IPS-15b (cell line): ENCODE measurements at regions not wholly inside any gene's neighbourhood (a gene's known extent, or its start where the extent isn't known, plus 50 kb on each side); places are given as distances from the start of the nearest gene placed in this dataset.

Source experiments
- H3K27me3 ChIP-seq: one replicate; pipeline ENCODE4 v1.6.1; 2013; ENCODE audit warnings: low read length; ENCODE audit not compliant: control insufficient read depth, insufficient read depth
- H3K36me3 ChIP-seq: one replicate; pipeline ENCODE4 v1.6.1; 2013; ENCODE audit warnings: low read length; ENCODE audit not compliant: control insufficient read depth, insufficient read depth
- H3K4me1 ChIP-seq: one replicate; pipeline ENCODE4 v1.6.1; 2013; ENCODE audit warnings: mild to moderate bottlenecking, low read length; ENCODE audit not compliant: control insufficient read depth, insufficient read depth
- H3K4me3 ChIP-seq: one replicate; pipeline ENCODE4 v1.5.1; 2013; ENCODE audit warnings: low read depth, low read length
- H3K9ac ChIP-seq: one replicate; pipeline ENCODE4 v1.6.1; 2013; ENCODE audit warnings: low read depth, mild to moderate bottlenecking, low read length
- H3K9me3 ChIP-seq: one replicate; pipeline ENCODE4 v1.6.1; 2013; ENCODE audit warnings: mild to moderate bottlenecking, low read length; ENCODE audit not compliant: control insufficient read depth, insufficient read depth

DNA sequence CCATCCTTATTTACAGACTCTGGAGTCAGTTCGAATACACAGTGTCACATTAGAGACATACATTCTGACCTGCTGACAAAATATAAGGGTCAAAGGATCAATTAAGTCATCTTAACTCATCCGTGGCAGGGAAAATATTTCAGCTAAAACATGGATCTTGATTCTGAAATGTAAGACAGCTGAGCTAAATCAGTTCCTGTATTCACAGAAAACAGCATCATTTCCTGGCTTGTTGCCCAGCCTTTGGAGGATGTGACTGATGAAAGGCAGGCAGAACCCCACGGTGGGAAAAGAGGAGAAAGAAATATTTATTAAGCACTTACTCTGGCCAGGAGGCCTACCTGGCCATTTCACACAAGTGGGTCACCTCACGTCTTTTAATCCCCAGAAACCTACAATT lies 101.9 kb downstream of the GAS2L3 start:
- Histone ChIP-seq H3K36me3 (no peaks in the 10 kb centered on the region), H3K4me3 (no peak overlapping the region), H3K9me3 (no peaks in the 10 kb centered on the region), H3K9ac (no peak overlapping the region), H3K4me1 (no peaks in the 10 kb centered on the region), H3K27me3 (no peaks in the 10 kb centered on the region)

DNA sequence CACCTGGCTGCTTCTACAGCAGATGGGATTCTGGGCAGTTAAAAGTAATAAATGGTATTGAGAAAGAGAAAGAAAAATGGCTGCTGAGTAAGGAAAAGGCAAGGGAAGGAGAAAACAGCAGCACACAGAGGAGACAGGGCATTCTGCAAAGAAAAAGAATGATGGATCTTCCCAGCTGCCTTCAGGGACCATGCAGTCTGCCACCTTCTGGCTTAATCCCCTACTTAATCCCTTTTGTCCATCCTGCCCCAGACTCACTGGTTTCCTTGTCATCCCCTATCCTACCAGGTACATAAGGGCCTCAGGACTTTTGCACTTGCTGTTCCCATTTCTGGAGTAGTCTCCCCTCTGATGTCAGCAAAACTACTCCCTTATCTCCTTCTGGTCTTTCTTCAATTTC lies 107.6 kb downstream of the GAS2L3 start:
- Histone ChIP-seq H3K9ac (no peak overlapping the region), H3K36me3 (no peaks in the 10 kb centered on the region), H3K9me3 (peaks cover 14% of the 10 kb centered on the region), H3K4me3 (no peak overlapping the region), H3K27me3 (no peaks in the 10 kb centered on the region), H3K4me1 (no peaks in the 10 kb centered on the region)

DNA sequence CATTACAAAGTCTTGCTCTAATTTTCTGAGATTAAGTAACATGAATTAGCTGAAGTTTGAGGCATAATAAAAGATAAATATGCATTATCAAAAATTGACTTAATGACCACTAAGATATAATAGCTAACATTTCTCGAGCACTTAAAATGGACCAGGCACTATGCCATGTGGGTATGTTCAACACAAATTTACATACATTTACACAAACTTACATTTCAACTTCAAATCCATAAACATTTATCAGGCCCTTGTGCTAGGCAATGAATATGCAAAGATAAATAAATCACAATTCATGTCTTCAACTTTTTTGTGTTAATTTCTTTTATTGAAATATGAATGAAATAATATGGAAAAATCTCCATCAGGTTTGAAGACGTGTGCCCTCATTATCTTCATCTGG lies 108.7 kb downstream of the GAS2L3 start:
- H3K4me1 ChIP-seq = no peaks in the 10 kb centered on the region
- H3K36me3 ChIP-seq = no peaks in the 10 kb centered on the region
- no peak overlapping the region for H3K9ac ChIP-seq
- no peak overlapping the region for H3K4me3 ChIP-seq
- no peaks in the 10 kb centered on the region for H3K27me3 ChIP-seq
- peaks cover 14% of the 10 kb centered on the region for H3K9me3 ChIP-seq

DNA sequence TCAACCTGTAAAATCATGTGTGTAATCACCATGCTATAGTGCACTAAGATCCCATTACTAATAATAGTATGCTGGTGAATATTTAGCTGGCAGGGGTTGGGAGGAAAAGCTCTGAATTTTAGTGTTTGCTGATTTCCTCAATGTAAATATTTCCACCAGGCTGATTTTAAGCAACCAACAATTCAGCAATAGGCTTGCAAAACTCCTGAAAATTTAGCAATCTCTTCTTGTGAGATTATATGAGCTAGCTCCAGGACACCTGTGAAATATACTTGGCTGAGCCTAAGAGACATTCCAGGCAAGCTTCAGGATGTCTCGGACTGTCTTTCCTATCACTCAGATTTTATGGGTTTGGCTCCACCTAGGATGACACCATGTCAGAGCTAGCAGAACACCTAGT lies 106.9 kb upstream of the ANO4 start:
- Histone ChIP-seq H3K4me3 (no peak overlapping the region), H3K36me3 (no peaks in the 10 kb centered on the region), H3K27me3 (no peaks in the 10 kb centered on the region), H3K4me1 (no peaks in the 10 kb centered on the region), H3K9me3 (peaks cover 14% of the 10 kb centered on the region), H3K9ac (no peak overlapping the region)

DNA sequence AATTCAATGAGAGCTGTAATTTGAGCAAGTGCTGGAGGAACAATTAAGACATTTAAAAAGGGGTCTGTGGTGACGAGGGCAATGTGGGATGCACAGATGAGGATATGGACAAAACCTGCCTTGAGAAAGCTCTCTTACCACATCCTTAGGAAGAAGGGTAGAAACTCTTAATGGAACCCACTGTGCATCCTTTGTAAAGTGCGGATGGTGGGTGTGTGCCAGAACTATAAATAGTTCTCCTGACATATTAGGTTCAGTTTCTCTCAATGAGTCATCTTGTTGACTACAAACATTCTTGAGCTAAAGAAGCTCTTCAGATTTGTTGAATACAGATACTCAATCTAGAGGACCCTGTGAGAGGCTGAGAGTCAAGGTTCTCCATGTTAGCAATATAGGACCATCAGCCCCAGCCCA lies 106.1 kb upstream of the ANO4 start:
- H3K4me3 ChIP-seq = no peak overlapping the region

DNA sequence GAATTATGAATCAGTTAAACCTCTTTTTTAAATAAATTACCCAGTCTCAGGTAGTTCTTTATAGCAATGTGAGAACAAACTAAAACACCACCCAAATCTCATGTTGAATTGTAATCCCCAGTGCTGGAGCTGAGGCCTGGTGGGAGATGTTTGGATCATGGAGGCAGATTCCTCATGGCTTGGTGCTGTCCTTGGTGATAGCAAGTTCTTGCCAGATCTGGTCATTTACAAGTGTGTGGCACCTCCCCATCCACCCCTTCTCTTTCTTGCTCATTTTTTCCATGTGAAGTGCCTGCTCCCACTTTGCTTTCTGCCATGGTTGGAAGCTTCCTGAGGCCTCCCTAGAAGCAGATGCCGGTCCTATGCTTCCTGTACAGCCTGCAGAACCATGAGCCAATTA lies 102.1 kb upstream of the ANO4 start:
- no peak overlapping the region for H3K9ac ChIP-seq
- H3K9me3 ChIP-seq = no peaks in the 10 kb centered on the region
- H3K4me3 ChIP-seq = no peak overlapping the region
- H3K36me3 ChIP-seq = no peaks in the 10 kb centered on the region
- H3K4me1 ChIP-seq = no peaks in the 10 kb centered on the region
- H3K27me3 ChIP-seq = no peaks in the 10 kb centered on the region

More for the DNA sequence above, 106.1 kb upstream of the ANO4 start:
- Histone ChIP-seq H3K4me1 (no peaks in the 10 kb centered on the region), H3K36me3 (no peaks in the 10 kb centered on the region), H3K27me3 (no peaks in the 10 kb centered on the region), H3K9me3 (peaks cover 14% of the 10 kb centered on the region), H3K9ac (no peak overlapping the region)

DNA sequence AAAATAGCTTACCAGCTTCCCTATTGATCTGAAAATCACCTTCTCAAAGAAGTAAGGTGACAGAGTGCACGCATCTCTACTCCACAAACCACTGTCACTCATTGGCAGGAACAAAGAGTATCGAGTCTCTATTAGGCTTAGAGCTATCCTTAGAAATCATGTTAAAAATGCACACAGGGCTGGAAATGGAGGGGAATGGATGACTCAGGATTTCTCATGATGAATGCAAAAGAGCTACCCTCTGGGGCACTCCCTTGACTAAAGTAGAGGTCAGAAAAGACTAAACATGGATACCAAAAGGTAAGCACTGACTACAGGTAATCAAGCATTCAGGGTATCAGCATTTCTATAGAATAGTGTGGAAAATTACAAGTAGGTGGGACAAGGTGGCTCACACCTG lies 96.1 kb upstream of the ANO4 start:
- Histone ChIP-seq H3K36me3 (no peaks in the 10 kb centered on the region), H3K27me3 (no peaks in the 10 kb centered on the region), H3K9ac (no peak overlapping the region), H3K4me3 (no peak overlapping the region), H3K9me3 (no peaks in the 10 kb centered on the region), H3K4me1 (peaks cover 2% of the 10 kb centered on the region)

DNA sequence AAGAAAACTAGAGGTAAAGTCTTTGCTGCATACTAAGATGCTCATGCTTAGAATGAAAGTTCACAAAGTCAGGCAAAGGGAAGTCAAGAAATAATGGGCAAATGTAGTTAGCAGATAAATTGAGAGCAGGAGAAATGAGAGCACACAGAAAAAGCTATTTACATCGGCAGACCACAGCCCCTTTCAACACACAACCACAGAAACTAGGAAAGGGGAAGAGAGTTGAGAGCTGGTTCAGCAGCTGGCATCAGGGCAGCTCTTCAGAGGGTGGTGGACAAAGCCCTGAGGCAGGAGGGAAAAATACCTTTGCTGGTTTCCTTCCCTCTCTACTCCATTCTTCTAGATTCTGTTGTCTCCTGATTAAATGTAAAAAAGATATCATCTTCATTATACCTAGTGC lies 95.4 kb upstream of the ANO4 start:
- Histone ChIP-seq H3K9ac (no peak overlapping the region), H3K4me1 (peaks cover 2% of the 10 kb centered on the region), H3K27me3 (no peaks in the 10 kb centered on the region), H3K4me3 (no peak overlapping the region), H3K36me3 (no peaks in the 10 kb centered on the region), H3K9me3 (no peaks in the 10 kb centered on the region)

DNA sequence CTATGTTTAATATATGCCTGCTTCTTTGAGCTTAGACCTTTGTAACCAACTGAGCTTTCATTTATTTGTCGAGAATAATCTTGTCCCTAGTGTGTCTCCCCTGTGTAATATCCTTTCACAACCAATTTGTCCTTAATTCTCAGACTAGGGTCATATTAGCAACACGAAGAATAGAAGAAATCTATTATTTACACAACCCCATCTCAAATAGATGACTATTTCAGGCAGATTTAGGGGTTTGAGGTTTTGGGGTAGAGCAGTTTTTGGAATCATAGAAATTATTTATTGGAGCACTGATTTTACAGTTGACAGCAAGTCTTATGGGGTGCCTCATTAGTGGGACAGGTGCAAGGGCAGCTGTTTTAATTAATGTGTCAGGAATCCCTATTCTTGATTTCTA lies 91.2 kb upstream of the ANO4 start:
- H3K27me3 ChIP-seq = no peaks in the 10 kb centered on the region
- H3K9ac ChIP-seq = no peak overlapping the region
- peaks cover 2% of the 10 kb centered on the region for H3K4me1 ChIP-seq
- H3K36me3 ChIP-seq = no peaks in the 10 kb centered on the region
- H3K4me3 ChIP-seq = no peak overlapping the region
- H3K9me3 ChIP-seq = no peaks in the 10 kb centered on the region

DNA sequence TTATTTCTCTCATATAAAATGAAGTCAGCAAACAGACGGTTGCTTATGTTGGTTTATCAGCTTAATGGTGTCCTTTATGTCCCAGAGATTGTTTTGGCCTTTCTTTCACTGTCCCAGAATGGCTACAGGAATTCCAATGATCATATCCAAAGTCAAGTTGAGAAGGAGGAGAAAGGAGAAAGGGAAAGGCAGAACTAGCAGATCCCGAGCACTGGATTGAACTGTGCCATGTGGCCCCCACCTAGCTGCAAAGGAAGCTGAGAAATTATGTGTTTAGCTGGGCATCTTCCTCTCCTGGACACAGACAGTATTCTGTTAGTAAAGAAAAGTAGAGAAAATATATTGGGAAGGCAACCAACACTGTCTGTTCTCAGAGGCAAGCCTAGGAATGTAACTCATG lies 90.7 kb upstream of the ANO4 start:
- H3K4me1 ChIP-seq = no peaks in the 10 kb centered on the region
- no peak overlapping the region for H3K4me3 ChIP-seq
- no peaks in the 10 kb centered on the region for H3K36me3 ChIP-seq
- no peaks in the 10 kb centered on the region for H3K9me3 ChIP-seq
- H3K9ac ChIP-seq = no peak overlapping the region
- H3K27me3 ChIP-seq = no peaks in the 10 kb centered on the region

DNA sequence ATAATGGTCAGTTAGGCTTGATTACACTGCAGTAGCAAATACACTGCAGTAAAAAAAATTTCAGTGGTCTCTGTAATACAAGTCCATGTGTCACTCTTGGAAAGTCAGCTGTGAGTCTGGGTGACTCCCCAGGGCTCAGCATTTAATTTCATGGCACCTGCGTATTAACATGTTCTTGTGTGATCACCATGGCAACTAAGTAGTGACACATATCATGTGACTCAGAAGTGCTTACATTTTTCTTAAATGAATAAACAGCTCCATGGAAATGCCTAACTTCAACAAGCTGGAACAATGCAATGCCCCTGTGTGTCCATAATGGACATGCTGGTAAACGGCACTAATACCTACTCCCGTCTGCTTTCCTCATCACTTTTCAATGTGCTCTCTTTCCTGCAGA lies 88.5 kb upstream of the ANO4 start:
- no peak overlapping the region for H3K4me3 ChIP-seq

DNA sequence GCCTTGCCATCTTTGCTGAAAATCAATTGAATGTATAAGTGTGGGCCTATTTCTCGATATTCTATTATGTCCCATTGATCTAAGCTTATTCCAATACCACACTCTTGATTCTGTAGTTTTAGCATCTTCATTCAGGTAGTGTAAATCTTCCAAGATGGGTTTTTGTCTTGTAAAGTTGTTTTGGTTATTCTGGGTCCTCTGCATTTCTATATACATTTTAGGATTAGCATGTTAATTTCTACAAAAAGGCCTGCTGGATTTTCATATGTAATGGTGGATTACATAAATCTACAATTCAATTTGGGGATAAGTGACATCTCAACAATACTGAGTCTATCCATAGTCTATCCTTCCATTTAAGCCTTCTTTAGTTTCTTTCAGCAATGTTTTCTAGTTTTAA lies 86.0 kb upstream of the ANO4 start:
- H3K36me3 ChIP-seq = no peaks in the 10 kb centered on the region
- no peaks in the 10 kb centered on the region for H3K9me3 ChIP-seq
- no peak overlapping the region for H3K4me3 ChIP-seq
- H3K27me3 ChIP-seq = no peaks in the 10 kb centered on the region
- no peaks in the 10 kb centered on the region for H3K4me1 ChIP-seq
- no peak overlapping the region for H3K9ac ChIP-seq

More for the DNA sequence above, 88.5 kb upstream of the ANO4 start:
- Histone ChIP-seq H3K36me3 (no peaks in the 10 kb centered on the region), H3K4me1 (no peaks in the 10 kb centered on the region), H3K9ac (no peak overlapping the region), H3K9me3 (no peaks in the 10 kb centered on the region), H3K27me3 (no peaks in the 10 kb centered on the region)
